Neural crest cell (in vitro differentiated cells): ENCODE measurements at regions not wholly inside any gene's neighbourhood (a gene's known extent, or its start where the extent isn't known, plus 50 kb on each side); places are given as distances from the start of the nearest gene placed in this dataset.

Experiments
- DNase-seq: peaks from one replicate; pipeline ENCODE4 v3.0.0; 2021; ENCODE audit warnings: low read depth, mixed read lengths, low spot score
- H3K27ac Mint-ChIP-seq: one replicate; pipeline ENCODE4 v1.8.0; 2021; ENCODE audit warnings: mild to moderate bottlenecking, mixed read lengths; ENCODE audit not compliant: unreplicated experiment
- H3K27me3 Mint-ChIP-seq: 2 replicates; pipeline ENCODE4 v1.8.0; 2021; ENCODE audit warnings: low read depth, mild to moderate bottlenecking, mixed read lengths
- H3K36me3 Mint-ChIP-seq: 2 replicates; pipeline ENCODE4 v1.8.0; 2021; ENCODE audit warnings: low read depth, mild to moderate bottlenecking, mixed read lengths
- H3K4me1 Mint-ChIP-seq: 2 replicates; pipeline ENCODE4 v1.8.0; 2021; ENCODE audit warnings: mixed read lengths
- H3K4me3 Mint-ChIP-seq: one replicate; pipeline ENCODE4 v1.8.0; 2021; ENCODE audit warnings: mild to moderate bottlenecking, mixed read lengths
- H3K9me3 Mint-ChIP-seq: 2 replicates; pipeline ENCODE4 v1.8.0; 2021; ENCODE audit warnings: mixed read lengths
- TF ChIP-seq, protein P1 (sequence below): fragments of 200-600 bp; sonication (generic); conservative IDR thresholded peaks from 2 replicates; pipeline ENCODE4 v1.5.0; 2021; ENCODE audit warnings: antibody characterized with exemption, mild to moderate bottlenecking

DNA sequence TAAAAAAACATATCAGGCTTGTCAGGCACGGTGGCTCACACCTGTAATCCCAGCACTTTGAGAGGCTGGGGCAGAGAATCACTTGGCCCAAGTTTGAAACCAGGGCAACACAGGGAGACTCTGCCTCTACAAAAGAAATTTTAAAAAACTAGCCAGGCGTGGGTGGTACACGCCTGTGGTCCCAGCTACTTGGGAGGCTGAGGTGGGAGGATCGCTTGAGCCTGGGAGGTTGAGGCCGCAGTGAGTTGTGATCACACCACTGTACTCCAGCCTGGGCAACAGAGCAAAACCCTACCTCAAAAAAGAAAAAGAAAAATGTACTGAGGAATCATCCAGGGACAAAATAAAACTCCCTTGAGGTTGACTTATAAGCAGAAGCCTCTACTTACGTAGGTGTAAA lies 149.9 kb upstream of the KLF14 start:
- no peaks in the 10 kb centered on the region for H3K36me3 Mint-ChIP-seq
- peaks cover 21% of the 10 kb centered on the region for H3K4me1 Mint-ChIP-seq
- no peak for DNase-seq
- TF ChIP-seq, protein P1, sequence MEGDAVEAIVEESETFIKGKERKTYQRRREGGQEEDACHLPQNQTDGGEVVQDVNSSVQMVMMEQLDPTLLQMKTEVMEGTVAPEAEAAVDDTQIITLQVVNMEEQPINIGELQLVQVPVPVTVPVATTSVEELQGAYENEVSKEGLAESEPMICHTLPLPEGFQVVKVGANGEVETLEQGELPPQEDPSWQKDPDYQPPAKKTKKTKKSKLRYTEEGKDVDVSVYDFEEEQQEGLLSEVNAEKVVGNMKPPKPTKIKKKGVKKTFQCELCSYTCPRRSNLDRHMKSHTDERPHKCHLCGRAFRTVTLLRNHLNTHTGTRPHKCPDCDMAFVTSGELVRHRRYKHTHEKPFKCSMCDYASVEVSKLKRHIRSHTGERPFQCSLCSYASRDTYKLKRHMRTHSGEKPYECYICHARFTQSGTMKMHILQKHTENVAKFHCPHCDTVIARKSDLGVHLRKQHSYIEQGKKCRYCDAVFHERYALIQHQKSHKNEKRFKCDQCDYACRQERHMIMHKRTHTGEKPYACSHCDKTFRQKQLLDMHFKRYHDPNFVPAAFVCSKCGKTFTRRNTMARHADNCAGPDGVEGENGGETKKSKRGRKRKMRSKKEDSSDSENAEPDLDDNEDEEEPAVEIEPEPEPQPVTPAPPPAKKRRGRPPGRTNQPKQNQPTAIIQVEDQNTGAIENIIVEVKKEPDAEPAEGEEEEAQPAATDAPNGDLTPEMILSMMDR = no peak
- no peaks in the 10 kb centered on the region for H3K27me3 Mint-ChIP-seq
- H3K27ac Mint-ChIP-seq = no peak overlapping the region
- H3K4me3 Mint-ChIP-seq = no peak overlapping the region
- no peaks in the 10 kb centered on the region for H3K9me3 Mint-ChIP-seq

- no peaks in the 10 kb centered on the region for H3K36me3 Mint-ChIP-seq
- no peak overlapping the region for H3K4me3 Mint-ChIP-seq
- no peak overlapping the region for H3K27ac Mint-ChIP-seq
- DNase-seq = no peak
- no peaks in the 10 kb centered on the region for H3K9me3 Mint-ChIP-seq
- H3K27me3 Mint-ChIP-seq = no peaks in the 10 kb centered on the region
- TF ChIP-seq, protein P1 = no peak
- peaks cover 21% of the 10 kb centered on the region for H3K4me1 Mint-ChIP-seq
These were observed 150.7 kb upstream of the KLF14 start for GRCh38 chr7:130884437-130885417.

DNA sequence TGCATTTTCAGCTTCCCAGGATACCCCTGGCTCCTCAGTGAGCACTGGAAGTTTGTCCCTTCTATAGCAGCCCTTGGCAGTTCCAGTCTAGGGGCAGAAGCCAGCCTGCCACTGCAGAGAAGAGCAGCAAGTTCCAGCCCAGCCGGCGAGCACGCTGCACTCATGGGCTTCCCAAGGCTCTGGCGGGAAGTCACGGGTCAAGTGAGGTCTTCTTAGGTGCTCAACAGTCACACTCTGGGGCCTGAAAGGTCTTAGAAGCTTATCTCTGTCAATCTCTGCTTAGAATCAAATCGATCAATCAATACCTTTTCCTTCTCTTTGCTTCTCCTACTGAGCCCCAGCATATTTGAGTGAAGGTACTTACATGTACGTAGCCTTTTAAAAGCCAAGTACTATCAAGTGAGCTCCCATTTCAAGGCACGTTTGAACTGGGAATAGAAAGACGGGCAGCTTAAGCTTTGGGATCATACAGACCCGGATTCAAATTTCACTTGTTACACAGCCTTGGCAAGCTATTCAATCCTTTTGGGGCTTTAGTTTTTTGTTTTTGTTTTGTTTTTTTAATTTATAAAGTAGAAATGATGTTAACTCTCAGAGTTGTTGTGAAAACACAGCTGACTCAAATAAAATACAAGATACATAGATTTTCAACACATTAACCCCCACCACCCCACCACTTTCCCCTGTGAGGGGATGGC lies 152.6 kb upstream of the KLF14 start:
- TF ChIP-seq, protein P1 = no peak
- no peaks in the 10 kb centered on the region for H3K36me3 Mint-ChIP-seq
- no peak overlapping the region for H3K27ac Mint-ChIP-seq
- no peak overlapping the region for H3K4me3 Mint-ChIP-seq
- no peaks in the 10 kb centered on the region for H3K9me3 Mint-ChIP-seq
- H3K4me1 Mint-ChIP-seq = peaks cover 12% of the 10 kb centered on the region
- no peak for DNase-seq
- no peaks in the 10 kb centered on the region for H3K27me3 Mint-ChIP-seq

DNA sequence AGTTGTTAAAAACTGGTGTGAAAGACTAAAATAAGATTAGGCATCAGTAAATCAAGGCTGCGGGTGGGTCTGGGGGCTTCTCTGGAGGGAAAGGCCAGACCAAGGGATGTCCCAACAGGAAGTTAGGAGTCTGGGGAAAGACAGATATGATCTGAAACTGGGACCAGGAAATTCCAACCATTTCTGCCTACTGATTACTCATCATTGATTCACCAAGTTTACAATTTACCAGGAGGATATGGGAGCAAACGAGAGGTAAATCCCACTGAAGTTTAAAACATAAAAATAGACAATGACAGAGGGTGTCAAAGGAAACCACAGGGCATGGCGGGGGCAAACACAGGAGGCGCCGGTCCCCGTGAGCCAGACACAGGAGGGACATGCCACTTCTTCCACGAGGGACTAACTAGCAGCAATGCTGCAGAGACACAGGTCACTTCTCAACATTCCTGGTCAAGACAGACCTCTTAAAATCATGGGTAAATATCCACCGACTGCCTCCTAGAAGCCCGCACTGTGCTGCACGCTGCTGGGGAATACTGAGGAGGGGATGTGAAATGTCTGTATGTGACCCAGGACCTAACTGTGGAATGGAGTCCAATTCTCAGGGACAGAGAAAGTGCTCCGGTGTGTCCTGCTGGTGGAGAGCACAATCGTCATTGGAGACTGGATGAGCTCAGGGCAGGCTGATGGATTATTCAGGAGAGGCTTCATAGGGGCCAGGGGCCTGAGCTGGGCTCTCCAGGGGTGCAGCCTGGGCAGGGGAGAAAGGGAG lies 153.4 kb upstream of the KLF14 start:
- Mint-ChIP-seq H3K27ac (no peak overlapping the region), H3K4me3 (no peak overlapping the region), H3K4me1 (peaks cover 7% of the 10 kb centered on the region), H3K27me3 (no peaks in the 10 kb centered on the region), H3K36me3 (no peaks in the 10 kb centered on the region), H3K9me3 (no peaks in the 10 kb centered on the region)
- TF ChIP-seq, protein P1 = no peak
- DNase-seq = no peak

- DNase-seq = no peak
- Mint-ChIP-seq H3K27ac (no peak overlapping the region), H3K9me3 (no peaks in the 10 kb centered on the region), H3K4me3 (no peak overlapping the region), H3K36me3 (no peaks in the 10 kb centered on the region), H3K4me1 (peaks cover 7% of the 10 kb centered on the region), H3K27me3 (no peaks in the 10 kb centered on the region)
- TF ChIP-seq, protein P1 = no peak
These were observed 154.0 kb upstream of the KLF14 start for GRCh38 chr7:130887957-130888371.
